T-helper 2 cell treated with Interferon-gamma antibody and Interleukin-4, amounts not matched to agents 5 μg/mL and 100 μg/mL, for 36 hours (primary cell): ENCODE measurements at regions not wholly inside any gene's neighbourhood (a gene's known extent, or its start where the extent isn't known, plus 50 kb on each side); places are given as distances from the start of the nearest gene placed in this dataset.
"Not testable (repeated sequence)": the region's sequence is repeated elsewhere in the genome, so short reads cannot be mapped to it uniquely, and the experiment has no call there.

Experiments
- DNase-seq: peaks from one replicate; pipeline ENCODE4 v3.0.0; 2021; ENCODE audit warnings: low spot score
- H3K27ac Mint-ChIP-seq: one replicate; pipeline ENCODE4 v1.8.0; 2021; ENCODE audit warnings: mild to moderate bottlenecking, mixed read lengths
- H3K27me3 Mint-ChIP-seq: one replicate; pipeline ENCODE4 v1.8.0; 2021; ENCODE audit warnings: low read depth, mixed read lengths
- H3K36me3 Mint-ChIP-seq: one replicate; pipeline ENCODE4 v1.8.0; 2021; ENCODE audit warnings: low read depth, mixed read lengths
- H3K4me1 Mint-ChIP-seq: one replicate; pipeline ENCODE4 v1.8.0; 2021; ENCODE audit warnings: low read depth, mixed read lengths
- H3K4me3 Mint-ChIP-seq: one replicate; pipeline ENCODE4 v1.8.0; 2022; ENCODE audit warnings: mild to moderate bottlenecking, moderate library complexity, mixed read lengths
- H3K9me3 Mint-ChIP-seq: one replicate; pipeline ENCODE4 v1.8.0; 2021; ENCODE audit warnings: mixed read lengths

- Mint-ChIP-seq H3K4me3 (no peak overlapping the region), H3K27ac (no peak overlapping the region), H3K9me3 (peaks cover 22% of the 10 kb centered on the region), H3K27me3 (no peaks in the 10 kb centered on the region), H3K4me1 (no peaks in the 10 kb centered on the region), H3K36me3 (no peaks in the 10 kb centered on the region)
- DNase-seq, result no peak
These were observed 775.5 kb upstream of the CTNND2 start for GRCh38 chr5:12679731-12680130.

GRCh38 chr5:12675959-12676358 lies 771.7 kb upstream of the CTNND2 start:
- Mint-ChIP-seq H3K36me3 (no peaks in the 10 kb centered on the region), H3K9me3 (peaks cover 35% of the 10 kb centered on the region), H3K27me3 (no peaks in the 10 kb centered on the region), H3K4me1 (no peaks in the 10 kb centered on the region), H3K4me3 (no peak overlapping the region), H3K27ac (no peak overlapping the region)
- no peak for DNase-seq

- DNase-seq, result no peak
- Mint-ChIP-seq H3K27me3 (no peaks in the 10 kb centered on the region), H3K4me3 (no peak overlapping the region), H3K9me3 (peaks cover 56% of the 10 kb centered on the region), H3K36me3 (no peaks in the 10 kb centered on the region), H3K4me1 (no peaks in the 10 kb centered on the region), H3K27ac (no peak overlapping the region)
These were observed 767.9 kb upstream of the CTNND2 start for GRCh38 chr5:12672141-12672540.

GRCh38 chr5:12669326-12669725 lies 765.1 kb upstream of the CTNND2 start:
- Mint-ChIP-seq H3K27ac (no peak overlapping the region), H3K27me3 (no peaks in the 10 kb centered on the region), H3K4me3 (no peak overlapping the region), H3K36me3 (no peaks in the 10 kb centered on the region), H3K9me3 (peaks cover 71% of the 10 kb centered on the region), H3K4me1 (no peaks in the 10 kb centered on the region)
- no peak for DNase-seq

- H3K4me1 Mint-ChIP-seq, result no peaks in the 10 kb centered on the region
- no peak for DNase-seq
- no peaks in the 10 kb centered on the region for H3K36me3 Mint-ChIP-seq
- no peak overlapping the region for H3K27ac Mint-ChIP-seq
- H3K4me3 Mint-ChIP-seq, result no peak overlapping the region
- H3K9me3 Mint-ChIP-seq, result peaks cover 75% of the 10 kb centered on the region
- no peaks in the 10 kb centered on the region for H3K27me3 Mint-ChIP-seq
These were observed 764.3 kb upstream of the CTNND2 start for GRCh38 chr5:12668564-12668963.

GRCh38 chr5:12667818-12668217 lies 763.6 kb upstream of the CTNND2 start:
- not testable (repeated sequence) for H3K4me3 Mint-ChIP-seq, H3K27ac Mint-ChIP-seq, DNase-seq, H3K36me3 Mint-ChIP-seq, H3K4me1 Mint-ChIP-seq, H3K27me3 Mint-ChIP-seq
- peaks cover 74% of the 10 kb centered on the region for H3K9me3 Mint-ChIP-seq

- H3K4me3 Mint-ChIP-seq, H3K27me3 Mint-ChIP-seq, DNase-seq, H3K36me3 Mint-ChIP-seq, H3K27ac Mint-ChIP-seq, H3K4me1 Mint-ChIP-seq: not testable (repeated sequence)
- H3K9me3 Mint-ChIP-seq, result peaks cover 65% of the 10 kb centered on the region
These were observed 761.5 kb upstream of the CTNND2 start for GRCh38 chr5:12665772-12666171.

- Mint-ChIP-seq H3K4me1 (no peaks in the 10 kb centered on the region), H3K36me3 (no peaks in the 10 kb centered on the region), H3K27ac (no peak overlapping the region), H3K9me3 (peaks cover 58% of the 10 kb centered on the region), H3K27me3 (no peaks in the 10 kb centered on the region), H3K4me3 (no peak overlapping the region)
- no peak for DNase-seq
These were observed 758.5 kb upstream of the CTNND2 start for GRCh38 chr5:12662545-12663314.

GRCh38 chr5:12661617-12662370 lies 757.5 kb upstream of the CTNND2 start:
- Mint-ChIP-seq H3K27ac (no peak overlapping the region), H3K36me3 (no peaks in the 10 kb centered on the region), H3K9me3 (peaks cover 52% of the 10 kb centered on the region), H3K27me3 (no peaks in the 10 kb centered on the region), H3K4me3 (no peak overlapping the region), H3K4me1 (no peaks in the 10 kb centered on the region)
- DNase-seq, result no peak

GRCh38 chr5:12660279-12661107 lies 756.2 kb upstream of the CTNND2 start:
- H3K4me1 Mint-ChIP-seq, DNase-seq, H3K27ac Mint-ChIP-seq, H3K27me3 Mint-ChIP-seq, H3K36me3 Mint-ChIP-seq, H3K4me3 Mint-ChIP-seq: not testable (repeated sequence)
- peaks cover 50% of the 10 kb centered on the region for H3K9me3 Mint-ChIP-seq

GRCh38 chr5:12659686-12660085 lies 755.4 kb upstream of the CTNND2 start:
- no peaks in the 10 kb centered on the region for H3K36me3 Mint-ChIP-seq
- peaks cover 46% of the 10 kb centered on the region for H3K9me3 Mint-ChIP-seq
- H3K27me3 Mint-ChIP-seq, result no peaks in the 10 kb centered on the region
- no peak overlapping the region for H3K27ac Mint-ChIP-seq
- no peak for DNase-seq
- no peaks in the 10 kb centered on the region for H3K4me1 Mint-ChIP-seq
- H3K4me3 Mint-ChIP-seq, result no peak overlapping the region

GRCh38 chr5:12658871-12659446 lies 754.7 kb upstream of the CTNND2 start:
- Mint-ChIP-seq H3K36me3 (no peaks in the 10 kb centered on the region), H3K4me3 (no peak overlapping the region), H3K27ac (no peak overlapping the region), H3K27me3 (no peaks in the 10 kb centered on the region), H3K4me1 (no peaks in the 10 kb centered on the region), H3K9me3 (peaks cover 39% of the 10 kb centered on the region)
- DNase-seq, result no peak

GRCh38 chr5:12657914-12658474 lies 753.7 kb upstream of the CTNND2 start:
- not testable (repeated sequence) for DNase-seq, H3K4me1 Mint-ChIP-seq, H3K27ac Mint-ChIP-seq, H3K36me3 Mint-ChIP-seq, H3K4me3 Mint-ChIP-seq, H3K27me3 Mint-ChIP-seq
- H3K9me3 Mint-ChIP-seq, result peaks cover 33% of the 10 kb centered on the region
